HEK293 (cell line): ENCODE measurements at regions not wholly inside any gene's neighbourhood (a gene's known extent, or its start where the extent isn't known, plus 50 kb on each side); places are given as distances from the start of the nearest gene placed in this dataset.

Experiments used
- CTCF ChIA-PET: fragments of 350-600 bp; formaldehyde crosslinking; extraction: SDS; loops from one replicate; lab custom pipeline; 2021; ENCODE audit warnings: antibody characterized with exemption; lab: Yijun Ruan, JAX
- POLR2A ChIA-PET: fragments of 300-600 bp; formaldehyde crosslinking; extraction: SDS; loops from one replicate; lab custom pipeline; 2020; ENCODE audit warnings: antibody characterized with exemption, inconsistent platforms; lab: Yijun Ruan, JAX
- H3K27ac ChIP-seq: fragments of 200-500 bp; sonication (Bioruptor generic); 2 replicates; pipeline ENCODE4 v1.5.1; 2014; ENCODE audit warnings: low read depth, low read length, control low read depth, inconsistent platforms; ENCODE audit errors: extremely low read depth
- H3K36me3 ChIP-seq, 2 experiments: fragments of 200-500 bp in 1 of 2; sonication (Bioruptor generic) in 1 of 2; 1 replicate in 1 of 2; 2 replicates in 1 of 2; pipeline ENCODE4 v1.5.1; 2014 to 2017; ENCODE audit warnings: inconsistent platforms in 2 of 2, low read length in 2 of 2; ENCODE audit not compliant: control insufficient read depth in 2 of 2, insufficient read depth in 1 of 2
- H3K4me1 ChIP-seq: fragments of 200-500 bp; sonication (Bioruptor generic); 2 replicates; pipeline ENCODE4 v1.5.1; 2014; ENCODE audit warnings: mild to moderate bottlenecking, low read length, inconsistent platforms; ENCODE audit not compliant: control insufficient read depth, insufficient read depth
- H3K4me3 ChIP-seq: 2 replicates; pipeline ENCODE4 v1.5.1; 2011; ENCODE audit warnings: low read depth, mild to moderate bottlenecking, control low read depth, low read length, moderate library complexity
- H3K9me3 ChIP-seq: fragments of 200-500 bp; sonication (Bioruptor generic); 2 replicates; pipeline ENCODE4 v1.5.1; 2014; ENCODE audit warnings: low read depth, low read length, inconsistent platforms; ENCODE audit not compliant: control insufficient read depth, insufficient read depth
- GLI4 ChIP-seq: fragments of 450-650 bp; formaldehyde crosslinking; IDR thresholded peaks from 2 replicates; pipeline ENCODE4 v1.5.1; 2016; ENCODE audit warnings: missing biosample characterization, missing genetic modification characterization
- OSR2 ChIP-seq: fragments of 450-650 bp; formaldehyde crosslinking; IDR thresholded peaks from 2 replicates; pipeline ENCODE4 v1.5.1; 2016; ENCODE audit warnings: missing biosample characterization, missing genetic modification characterization
- ZBTB17 ChIP-seq: fragments of 450-650 bp; formaldehyde crosslinking; IDR thresholded peaks from 2 replicates; pipeline ENCODE4 v1.5.1; 2016; ENCODE audit warnings: missing biosample characterization, missing genetic modification characterization
- ZNF132 ChIP-seq: fragments of 450-650 bp; formaldehyde crosslinking; IDR thresholded peaks from 2 replicates; pipeline ENCODE4 v1.5.1; 2017; ENCODE audit warnings: missing biosample characterization, missing genetic modification characterization, borderline replicate concordance
- ZNF292 ChIP-seq: fragments of 450-650 bp; formaldehyde crosslinking; IDR thresholded peaks from 2 replicates; pipeline ENCODE4 v1.5.1; 2016; ENCODE audit warnings: low read depth, missing biosample characterization, missing genetic modification characterization, borderline replicate concordance
- ZNF394 ChIP-seq: fragments of 450-650 bp; formaldehyde crosslinking; IDR thresholded peaks from 2 replicates; pipeline ENCODE4 v1.5.1; 2016; ENCODE audit warnings: missing biosample characterization, missing genetic modification characterization, mild to moderate bottlenecking, moderate library complexity, borderline replicate concordance
- ZNF660 ChIP-seq: fragments of 450-650 bp; IDR thresholded peaks from 2 replicates; pipeline ENCODE4 v1.5.1; 2018; ENCODE audit warnings: missing biosample characterization, mild to moderate bottlenecking, missing genetic modification characterization
- TF ChIP-seq, protein P1 (sequence below): fragments of 450-650 bp; formaldehyde crosslinking; IDR thresholded peaks from 2 replicates; pipeline ENCODE4 v1.5.1; 2016; ENCODE audit warnings: missing biosample characterization, missing genetic modification characterization
- TF ChIP-seq, protein P2 (sequence below): fragments of 450-650 bp; IDR thresholded peaks from 2 replicates; pipeline ENCODE4 v1.5.1; 2018; ENCODE audit warnings: missing biosample characterization, mild to moderate bottlenecking, missing genetic modification characterization
- TF ChIP-seq, protein P3 (sequence below): fragments of 450-650 bp; formaldehyde crosslinking; IDR thresholded peaks from 2 replicates; pipeline ENCODE4 v1.5.1; 2016; ENCODE audit warnings: missing biosample characterization, missing genetic modification characterization

DNA sequence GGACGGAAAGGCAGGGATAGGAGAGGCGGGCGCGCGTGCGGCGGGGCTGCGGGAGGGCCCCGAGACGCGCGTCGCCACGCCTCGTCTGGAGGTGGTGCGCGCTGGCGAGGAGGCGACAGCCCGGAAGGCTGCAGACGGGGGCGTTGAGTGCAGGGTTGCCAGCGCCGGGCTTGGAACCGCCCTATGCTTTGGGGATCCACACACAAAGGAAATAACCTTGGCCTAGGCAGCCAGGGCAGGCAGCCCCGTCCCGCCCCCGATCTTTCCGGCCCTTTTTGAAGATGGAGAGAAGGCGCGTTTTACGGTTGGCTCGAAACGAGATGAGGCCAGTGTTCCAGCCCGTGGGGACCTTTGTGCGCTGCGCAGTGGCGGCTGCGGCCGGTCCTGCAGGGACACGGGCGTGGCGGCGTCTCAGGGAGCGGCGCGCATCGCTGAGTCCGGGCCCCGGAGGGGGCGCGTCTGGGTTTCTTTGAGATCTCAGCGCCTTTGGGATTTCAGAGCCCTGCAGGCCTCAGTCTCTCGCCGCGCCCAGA lies 50.8 kb upstream of the TRIM2 start (continued):
- TF ChIP-seq, protein P1, sequence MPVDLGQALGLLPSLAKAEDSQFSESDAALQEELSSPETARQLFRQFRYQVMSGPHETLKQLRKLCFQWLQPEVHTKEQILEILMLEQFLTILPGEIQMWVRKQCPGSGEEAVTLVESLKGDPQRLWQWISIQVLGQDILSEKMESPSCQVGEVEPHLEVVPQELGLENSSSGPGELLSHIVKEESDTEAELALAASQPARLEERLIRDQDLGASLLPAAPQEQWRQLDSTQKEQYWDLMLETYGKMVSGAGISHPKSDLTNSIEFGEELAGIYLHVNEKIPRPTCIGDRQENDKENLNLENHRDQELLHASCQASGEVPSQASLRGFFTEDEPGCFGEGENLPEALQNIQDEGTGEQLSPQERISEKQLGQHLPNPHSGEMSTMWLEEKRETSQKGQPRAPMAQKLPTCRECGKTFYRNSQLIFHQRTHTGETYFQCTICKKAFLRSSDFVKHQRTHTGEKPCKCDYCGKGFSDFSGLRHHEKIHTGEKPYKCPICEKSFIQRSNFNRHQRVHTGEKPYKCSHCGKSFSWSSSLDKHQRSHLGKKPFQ: no peak
- no peak for TF ChIP-seq ZNF292 (tag by site-specific recombination)
- TF ChIP-seq ZNF132 (tag by site-specific recombination): no peak

DNA sequence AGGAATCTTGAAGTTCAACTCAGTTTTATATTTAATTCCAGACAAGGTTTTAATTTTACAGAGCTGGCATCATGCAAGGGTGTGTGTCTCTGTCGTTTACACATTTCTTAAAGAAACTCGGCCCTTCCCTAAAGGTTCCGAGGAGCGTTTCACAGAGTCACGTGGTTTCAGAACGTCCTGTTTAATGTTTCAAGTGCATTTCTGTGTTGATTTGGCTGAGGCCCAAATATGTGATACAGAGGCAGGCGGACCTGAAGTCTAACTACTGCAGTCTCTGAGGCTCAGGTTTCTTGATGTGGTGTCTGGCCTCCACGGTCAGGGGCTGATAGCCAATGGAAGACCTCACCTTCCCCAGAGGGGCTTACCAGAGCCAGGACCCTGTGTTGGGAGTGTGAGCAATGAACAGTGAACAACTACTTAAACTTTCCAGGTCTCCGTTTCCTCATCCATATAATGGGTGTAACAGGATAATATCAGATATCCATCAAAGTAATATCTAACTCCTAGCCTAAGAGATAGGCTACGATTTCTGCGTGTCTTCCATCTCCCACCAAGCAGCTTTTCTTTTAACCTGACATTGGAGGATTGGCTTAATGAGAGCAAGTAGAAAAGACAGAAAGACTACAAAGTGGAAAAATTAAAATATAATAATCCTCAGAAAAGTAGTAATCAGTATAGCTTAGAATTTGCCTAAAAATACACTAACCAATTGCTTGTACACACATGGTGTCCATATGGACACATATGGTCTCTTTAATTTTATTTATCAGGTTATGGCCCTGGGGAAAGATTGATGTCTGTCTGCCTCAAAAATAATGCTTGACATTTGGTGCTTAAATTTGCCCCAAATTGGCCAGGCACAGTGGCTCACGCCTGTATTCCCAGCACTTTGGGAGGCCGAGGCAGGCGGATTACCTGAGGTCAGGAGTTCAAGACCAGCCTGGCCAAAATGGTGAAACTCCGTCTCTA lies 50.0 kb upstream of the TRIM2 start:
- peak overlapping the region; percentile 82 for H3K27ac ChIP-seq
- ChIA-PET POLR2A (no interaction called here), CTCF (interaction anchor here (0.6 to 3.6 kb wide), 2 partner anchors 11 to 190 kb away, joined by 3 to 13 read pairs; partner anchors contain the start of gene MND1)
- TF ChIP-seq ZNF660 (tag by site-specific recombination) (peak; percentile 12; the same call in 1 of the 2 replicates), OSR2 (tag by site-specific recombination) (peak; percentile 56), GLI4 (no peak), ZBTB17 (peak; percentile 19; the same call in 1 of the 2 replicates), ZNF394 (tag by site-specific recombination) (no peak)
- TF ChIP-seq, protein P2, sequence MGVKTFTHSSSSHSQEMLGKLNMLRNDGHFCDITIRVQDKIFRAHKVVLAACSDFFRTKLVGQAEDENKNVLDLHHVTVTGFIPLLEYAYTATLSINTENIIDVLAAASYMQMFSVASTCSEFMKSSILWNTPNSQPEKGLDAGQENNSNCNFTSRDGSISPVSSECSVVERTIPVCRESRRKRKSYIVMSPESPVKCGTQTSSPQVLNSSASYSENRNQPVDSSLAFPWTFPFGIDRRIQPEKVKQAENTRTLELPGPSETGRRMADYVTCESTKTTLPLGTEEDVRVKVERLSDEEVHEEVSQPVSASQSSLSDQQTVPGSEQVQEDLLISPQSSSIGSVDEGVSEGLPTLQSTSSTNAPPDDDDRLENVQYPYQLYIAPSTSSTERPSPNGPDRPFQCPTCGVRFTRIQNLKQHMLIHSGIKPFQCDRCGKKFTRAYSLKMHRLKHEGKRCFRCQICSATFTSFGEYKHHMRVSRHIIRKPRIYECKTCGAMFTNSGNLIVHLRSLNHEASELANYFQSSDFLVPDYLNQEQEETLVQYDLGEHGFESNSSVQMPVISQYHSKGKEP: peak; percentile 53; the same call in 1 of the 2 replicates
- TF ChIP-seq, protein P3, sequence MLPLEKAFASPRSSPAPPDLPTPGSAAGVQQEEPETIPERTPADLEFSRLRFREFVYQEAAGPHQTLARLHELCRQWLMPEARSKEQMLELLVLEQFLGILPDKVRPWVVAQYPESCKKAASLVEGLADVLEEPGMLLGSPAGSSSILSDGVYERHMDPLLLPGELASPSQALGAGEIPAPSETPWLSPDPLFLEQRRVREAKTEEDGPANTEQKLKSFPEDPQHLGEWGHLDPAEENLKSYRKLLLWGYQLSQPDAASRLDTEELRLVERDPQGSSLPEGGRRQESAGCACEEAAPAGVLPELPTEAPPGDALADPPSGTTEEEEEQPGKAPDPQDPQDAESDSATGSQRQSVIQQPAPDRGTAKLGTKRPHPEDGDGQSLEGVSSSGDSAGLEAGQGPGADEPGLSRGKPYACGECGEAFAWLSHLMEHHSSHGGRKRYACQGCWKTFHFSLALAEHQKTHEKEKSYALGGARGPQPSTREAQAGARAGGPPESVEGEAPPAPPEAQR: no peak
- peak overlapping the region; percentile 50 for H3K4me3 ChIP-seq
- H3K9me3 ChIP-seq: no peaks in the 10 kb centered on the region
- no peaks in the 10 kb centered on the region for H3K36me3 ChIP-seq
- H3K4me1 ChIP-seq: peaks cover 12% of the 10 kb centered on the region
